ENCODE measurements at regions not wholly inside any gene's neighbourhood (a gene's known extent, or its start where the extent isn't known, plus 50 kb on each side); places are given as distances from the start of the nearest gene placed in this dataset.

GRCh38 chr2:76120176-76120575, 409.5 kb upstream of the GCFC2 start:
- TF ChIP-seq CTCF (conservative IDR thresholded peaks at IDR 0.05; ENCODE audit: low read length) (no peak), EZH2phosphoT487 (IDR thresholded peaks at IDR 0.05; ENCODE audit: borderline replicate concordance) (no peak)
